Transverse colon (tissue), 3 donors: ENCODE measurements at regions not wholly inside any gene's neighbourhood (a gene's known extent, or its start where the extent isn't known, plus 50 kb on each side); places are given as distances from the start of the nearest gene placed in this dataset.

Source experiments
- EP300 ChIP-seq: sonication (generic); formaldehyde crosslinking; IDR thresholded peaks from one replicate; pipeline ENCODE4 v1.6.1; 2017; ENCODE audit warnings: antibody characterized with exemption, low read depth
- TF ChIP-seq, protein P1 (sequence below), 5 experiments: fragments of 200-600 bp in 3 of 5; fragments of 450-650 bp in 2 of 5; sonication (generic) in 3 of 5; IDR thresholded peaks; 1 replicate in 2 of 5; 2 replicates in 3 of 5; pipeline ENCODE4 v1.5.1; 2016 to 2017; ENCODE audit warnings: antibody characterized with exemption in 5 of 5, inconsistent platforms in 3 of 5, mild to moderate bottlenecking in 2 of 5, moderate library complexity in 1 of 5

DNA sequence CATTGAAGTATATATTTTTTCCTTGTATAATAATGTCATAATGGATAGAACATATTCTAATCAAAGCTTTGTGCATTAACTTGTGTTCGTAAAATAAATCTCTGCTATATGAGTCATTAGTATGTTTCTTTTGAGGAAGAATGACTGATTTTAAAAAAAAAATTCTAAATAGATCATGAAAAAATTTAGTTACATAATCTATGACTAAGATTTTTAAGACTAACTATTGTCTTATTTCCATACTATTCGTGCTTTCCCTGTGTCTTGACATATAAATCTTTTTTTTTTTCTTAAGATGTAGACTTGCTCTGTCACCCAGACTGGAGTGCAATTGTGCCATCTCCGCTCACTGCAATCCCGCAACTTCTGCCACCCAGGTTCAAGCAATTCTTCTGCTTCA is 226.1 kb downstream of the DSEL start:
- TF ChIP-seq EP300, result no peak
- TF ChIP-seq, protein P1, sequence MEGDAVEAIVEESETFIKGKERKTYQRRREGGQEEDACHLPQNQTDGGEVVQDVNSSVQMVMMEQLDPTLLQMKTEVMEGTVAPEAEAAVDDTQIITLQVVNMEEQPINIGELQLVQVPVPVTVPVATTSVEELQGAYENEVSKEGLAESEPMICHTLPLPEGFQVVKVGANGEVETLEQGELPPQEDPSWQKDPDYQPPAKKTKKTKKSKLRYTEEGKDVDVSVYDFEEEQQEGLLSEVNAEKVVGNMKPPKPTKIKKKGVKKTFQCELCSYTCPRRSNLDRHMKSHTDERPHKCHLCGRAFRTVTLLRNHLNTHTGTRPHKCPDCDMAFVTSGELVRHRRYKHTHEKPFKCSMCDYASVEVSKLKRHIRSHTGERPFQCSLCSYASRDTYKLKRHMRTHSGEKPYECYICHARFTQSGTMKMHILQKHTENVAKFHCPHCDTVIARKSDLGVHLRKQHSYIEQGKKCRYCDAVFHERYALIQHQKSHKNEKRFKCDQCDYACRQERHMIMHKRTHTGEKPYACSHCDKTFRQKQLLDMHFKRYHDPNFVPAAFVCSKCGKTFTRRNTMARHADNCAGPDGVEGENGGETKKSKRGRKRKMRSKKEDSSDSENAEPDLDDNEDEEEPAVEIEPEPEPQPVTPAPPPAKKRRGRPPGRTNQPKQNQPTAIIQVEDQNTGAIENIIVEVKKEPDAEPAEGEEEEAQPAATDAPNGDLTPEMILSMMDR (IDR thresholded peaks at IDR 0.05), result no peak
